Stimulated activated CD4-positive, alpha-beta T cell treated with anti-CD3 and anti-CD28 coated beads, Interleukin-2, amount 100 ng/mL, for 24 hours (primary cell): ENCODE measurements at regions not wholly inside any gene's neighbourhood (a gene's known extent, or its start where the extent isn't known, plus 50 kb on each side); places are given as distances from the start of the nearest gene placed in this dataset.

Experiments used
- DNase-seq, 2 donors: peaks; one replicate each; pipeline ENCODE4 v3.0.0-alpha.2; 2020

- no peak for DNase-seq
These were observed 144.7 kb upstream of the COPS8 start for GRCh38 chr2:236940916-236941520.

GRCh38 chr2:236941551-236941950 lies 144.1 kb upstream of the COPS8 start:
- DNase-seq = no peak

DNA sequence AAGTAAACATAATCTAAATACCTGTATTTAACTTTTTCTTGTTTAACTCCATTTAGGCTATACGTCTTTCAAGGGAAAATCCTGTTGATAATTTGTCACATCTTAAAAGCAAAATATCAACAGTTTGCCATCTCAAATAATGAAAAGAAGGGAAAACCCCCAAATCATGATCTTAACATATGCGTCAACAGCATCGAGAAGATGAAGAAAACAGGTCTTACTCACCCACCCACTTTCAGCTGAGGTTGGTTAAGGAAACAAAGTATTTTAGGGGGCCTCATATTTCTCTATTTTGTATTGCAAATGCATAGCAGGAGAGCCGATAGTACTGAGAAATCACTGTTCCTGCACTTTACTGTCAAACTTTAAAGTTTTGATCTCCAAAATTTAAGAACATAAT lies 143.1 kb upstream of the COPS8 start:
- DNase-seq = no peak

DNA sequence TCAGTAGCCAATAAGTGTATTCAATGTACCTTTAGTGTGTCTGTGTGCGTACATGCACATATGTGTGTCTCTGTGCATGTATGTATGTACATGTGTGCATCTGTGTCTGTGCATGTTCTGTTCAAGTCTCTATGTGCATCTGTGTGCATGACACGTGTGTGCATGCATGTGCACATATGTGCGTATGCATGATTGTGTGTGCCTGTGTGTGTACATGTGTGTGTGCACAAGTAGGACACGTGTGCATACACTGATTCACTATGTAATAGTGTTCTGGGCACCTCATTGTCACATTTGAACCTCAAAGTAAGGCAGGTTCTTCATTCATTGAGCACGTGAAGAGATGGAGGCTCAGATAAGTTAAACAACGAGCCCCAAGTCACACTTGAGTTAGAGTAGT lies 142.6 kb upstream of the COPS8 start:
- DNase-seq = no peak

DNA sequence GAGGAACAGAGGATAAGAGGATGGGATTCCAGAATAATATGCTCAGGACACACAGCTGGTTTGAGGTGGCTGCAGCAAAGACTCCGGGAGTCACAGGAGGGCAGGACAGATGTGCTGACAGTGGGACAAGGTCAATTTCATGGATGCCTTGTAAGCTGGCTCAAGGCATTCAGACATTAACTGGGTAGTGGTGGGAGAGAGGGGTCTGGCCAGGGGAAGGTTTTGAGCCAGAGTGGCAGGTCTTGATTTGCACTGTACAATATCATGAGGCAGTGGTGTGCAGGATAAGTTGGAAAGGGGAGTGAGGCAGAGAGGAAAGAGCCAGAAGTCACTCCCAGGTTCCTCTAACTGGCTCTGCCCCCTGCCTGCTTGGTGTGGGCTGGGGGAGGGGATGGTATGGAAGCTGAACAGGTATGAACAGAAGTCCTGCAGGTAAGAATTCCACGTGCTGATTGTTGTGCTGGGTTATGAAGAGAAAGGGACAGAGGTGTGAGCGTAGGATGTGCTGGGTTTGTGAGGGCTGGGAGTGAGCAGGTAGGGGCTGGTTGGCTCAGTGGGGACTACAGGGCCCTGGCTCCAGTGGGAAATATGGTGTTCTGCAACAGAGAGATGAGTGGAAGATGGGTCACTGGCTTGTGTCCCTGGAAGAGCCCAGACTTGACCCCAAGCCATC lies 141.7 kb upstream of the COPS8 start:
- DNase-seq = no peak

- no peak for DNase-seq
These were observed 141.1 kb upstream of the COPS8 start for GRCh38 chr2:236944561-236944960.

- no peak for DNase-seq
These were observed 140.2 kb upstream of the COPS8 start for GRCh38 chr2:236945431-236946016.

DNA sequence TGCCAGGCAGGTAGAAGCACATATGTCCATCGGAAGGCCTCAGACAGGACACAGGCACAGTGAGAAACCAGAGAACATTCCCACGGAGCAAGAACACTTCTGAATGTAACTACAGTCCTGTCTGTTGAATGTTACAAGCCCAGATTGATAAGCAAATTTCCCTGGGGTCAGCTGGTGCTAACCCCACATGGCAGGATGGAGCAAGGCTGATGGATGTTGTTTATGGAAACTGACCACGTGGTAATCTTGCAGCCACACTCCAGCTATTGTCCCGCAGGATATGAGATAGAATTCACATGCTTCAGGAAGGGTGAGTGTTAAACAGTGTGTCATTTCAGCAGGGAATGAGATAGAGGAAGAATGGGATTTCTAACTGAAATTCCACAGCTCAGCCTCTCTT lies 138.8 kb upstream of the COPS8 start:
- DNase-seq = no peak

- no peak for DNase-seq
These were observed 138.4 kb upstream of the COPS8 start for GRCh38 chr2:236947294-236947693.

- DNase-seq = no peak
These were observed 137.8 kb upstream of the COPS8 start for GRCh38 chr2:236947896-236948295.

DNA sequence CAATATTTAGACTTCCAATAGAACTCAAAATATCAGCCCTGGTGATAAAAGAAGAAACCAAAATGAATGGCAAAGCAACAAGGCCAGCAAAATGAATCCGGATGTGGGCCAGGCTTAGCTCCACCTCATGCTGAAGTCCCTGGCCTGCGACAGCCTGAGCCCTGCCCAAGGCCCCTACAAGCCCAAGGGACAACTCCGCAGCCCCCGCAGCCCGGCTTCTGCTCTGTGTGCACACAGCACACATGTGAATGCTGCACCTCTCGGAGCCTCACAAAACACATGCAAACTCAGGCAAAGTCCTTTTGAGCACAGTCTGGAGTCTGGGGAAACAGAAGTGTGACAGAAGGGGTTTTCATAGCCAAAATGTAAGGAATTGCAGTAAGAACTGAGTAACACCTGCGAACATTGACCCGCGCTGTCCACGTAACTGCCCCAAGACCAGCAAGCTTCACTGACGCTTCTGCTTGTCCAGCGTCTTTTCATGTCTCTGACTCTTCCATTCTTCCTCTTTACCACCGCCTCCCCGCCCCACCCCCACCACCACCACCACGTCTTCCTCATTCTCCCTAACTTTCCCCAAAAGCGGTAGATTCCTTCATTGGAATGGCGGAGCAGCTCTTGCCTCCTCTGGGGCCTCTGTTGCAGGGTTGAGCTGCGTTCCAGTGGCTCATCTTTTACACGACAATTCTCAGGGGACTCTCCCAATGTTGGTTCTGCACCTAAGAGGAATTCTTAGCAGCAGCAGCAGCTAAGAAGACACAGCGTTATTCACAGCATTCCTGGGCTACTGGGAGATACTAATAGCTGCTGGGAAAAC lies 136.4 kb upstream of the COPS8 start:
- no peak for DNase-seq

DNA sequence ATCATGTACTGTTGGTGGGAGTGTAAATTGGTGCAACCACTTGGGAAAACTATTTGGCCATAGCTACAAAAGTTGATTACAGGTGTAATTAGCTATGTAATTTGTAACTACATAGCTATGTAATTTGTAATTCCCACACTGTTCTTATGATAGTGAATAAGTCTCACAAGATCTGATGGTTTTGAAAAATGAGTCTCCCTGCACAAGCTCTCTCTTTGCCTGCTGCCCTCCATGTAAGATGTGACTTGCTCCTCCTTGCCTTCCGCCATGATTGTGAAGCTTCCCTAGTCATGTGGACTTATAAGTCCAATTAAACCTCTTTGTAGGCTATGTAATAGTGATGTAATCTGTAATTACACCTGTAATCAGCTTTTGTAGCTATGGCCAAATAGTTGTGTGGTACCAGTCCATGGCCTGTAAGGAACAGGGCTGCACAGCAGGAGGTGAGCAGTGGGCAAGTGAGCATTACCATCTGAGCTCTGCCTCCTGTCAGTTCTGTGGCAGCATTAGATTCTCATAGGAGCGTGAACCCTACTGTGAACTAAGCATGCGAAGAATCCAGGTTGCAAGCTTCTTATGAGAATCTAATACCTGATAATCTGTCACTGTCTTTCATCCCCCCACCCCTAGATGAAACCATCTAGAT lies 133.7 kb upstream of the COPS8 start:
- no peak for DNase-seq

DNA sequence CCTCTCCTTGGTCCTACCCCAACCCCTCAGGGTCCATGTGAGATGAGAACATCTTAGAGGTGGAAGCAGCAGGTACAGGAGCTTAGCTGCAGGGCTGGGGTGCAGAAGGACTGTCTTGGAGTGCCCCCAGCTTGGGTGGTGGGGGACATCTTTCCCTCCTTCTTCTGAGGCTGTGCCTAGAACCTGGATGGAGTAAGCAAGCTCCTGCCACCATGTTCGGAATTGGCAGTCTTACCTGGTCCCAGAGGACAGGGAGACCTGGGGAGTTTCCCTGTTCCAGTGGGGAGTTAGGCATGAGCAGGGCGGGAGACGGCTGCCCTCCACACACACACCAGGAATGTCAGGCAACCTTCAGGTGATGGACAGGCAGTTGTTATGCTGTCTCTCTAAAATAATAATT lies 131.0 kb upstream of the COPS8 start:
- DNase-seq = no peak

GRCh38 chr2:236955521-236956030 lies 130.1 kb upstream of the COPS8 start:
- no peak for DNase-seq

- DNase-seq = no peak
These were observed 129.6 kb upstream of the COPS8 start for GRCh38 chr2:236956031-236956618.

GRCh38 chr2:236956641-236957040 lies 129.0 kb upstream of the COPS8 start:
- DNase-seq = no peak

DNA sequence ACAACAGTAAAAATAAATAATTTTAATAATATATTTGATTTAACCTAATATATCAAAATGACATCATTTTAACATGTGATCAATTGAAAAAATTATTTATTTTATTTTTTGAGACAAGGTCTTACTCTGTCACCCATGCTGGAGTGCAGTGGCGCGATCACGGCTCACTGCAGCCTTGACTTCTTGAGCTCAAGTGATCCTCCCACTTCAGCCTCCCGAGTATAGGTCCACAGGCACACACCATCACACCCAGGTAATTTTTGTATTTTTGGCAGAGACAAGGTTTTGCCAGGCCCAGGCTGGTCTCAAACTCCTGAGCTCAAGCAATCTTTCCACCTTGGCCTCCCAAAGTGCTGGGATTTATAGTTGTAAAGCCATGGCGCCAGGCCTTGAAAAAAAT lies 126.7 kb upstream of the COPS8 start:
- DNase-seq = no peak

DNA sequence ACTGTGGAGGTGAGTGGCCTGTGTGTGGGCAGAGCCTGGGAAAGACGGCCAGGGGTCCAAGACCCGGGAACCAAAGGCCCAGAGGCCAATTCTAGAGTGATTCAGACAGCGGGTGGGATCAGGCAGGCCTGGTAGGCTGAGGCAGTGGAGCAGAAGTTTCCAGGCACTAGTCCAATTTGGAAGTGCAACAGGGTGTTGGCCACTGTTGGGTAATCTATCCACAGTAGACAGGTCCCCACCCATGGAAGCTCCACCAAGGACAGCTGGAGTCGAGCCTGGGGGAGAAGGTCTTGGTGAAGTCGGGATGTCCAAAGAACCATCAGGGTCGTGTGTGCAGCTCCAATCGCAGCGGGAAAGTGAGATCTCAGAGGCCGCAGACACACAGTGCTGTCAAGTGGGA lies 125.8 kb upstream of the COPS8 start:
- no peak for DNase-seq

GRCh38 chr2:236960531-236960930 lies 125.2 kb upstream of the COPS8 start:
- no peak for DNase-seq

- no peak for DNase-seq
These were observed 122.9 kb upstream of the COPS8 start for GRCh38 chr2:236962816-236963215.

GRCh38 chr2:236963631-236964182 lies 122.0 kb upstream of the COPS8 start:
- DNase-seq = no peak

DNA sequence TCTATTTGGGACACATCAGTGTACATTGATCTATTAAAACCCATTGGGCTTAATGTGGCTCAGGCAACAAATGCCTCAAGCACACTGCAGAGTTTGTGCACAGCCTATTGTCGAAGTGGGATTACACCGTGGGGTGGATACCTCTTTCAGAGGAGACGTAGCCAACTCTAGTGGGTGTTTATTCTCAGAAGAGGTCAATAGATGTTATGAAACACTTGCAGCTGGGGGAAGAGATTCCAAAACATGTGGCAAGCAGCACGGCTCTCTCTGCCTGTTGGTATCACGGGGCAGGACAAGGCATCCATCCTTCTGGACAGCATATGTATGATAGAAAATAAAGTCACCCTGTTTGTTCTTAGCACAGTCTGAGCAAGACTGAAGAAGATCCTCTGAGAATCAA lies 121.4 kb upstream of the COPS8 start:
- no peak for DNase-seq
